OCI-LY1 (cell line): ENCODE measurements at regions not wholly inside any gene's neighbourhood (a gene's known extent, or its start where the extent isn't known, plus 50 kb on each side); places are given as distances from the start of the nearest gene placed in this dataset.

ENCODE experiments used
- H2AFZ ChIP-seq: fragments of 200-600 bp; sonication (generic), shearing (Covaris generic); 2 replicates; pipeline ENCODE4 v1.6.0; 2014; ENCODE audit warnings: antibody characterized with exemption, mild to moderate bottlenecking, low read length
- H3F3A ChIP-seq: fragments of 200-600 bp; sonication (generic), shearing (Covaris generic); 2 replicates; pipeline ENCODE4 v1.6.0; 2014; ENCODE audit warnings: mild to moderate bottlenecking, antibody characterized with exemption, low read length, moderate library complexity; ENCODE audit not compliant: insufficient read depth
- H3K27ac ChIP-seq: fragments of 200-600 bp; sonication (generic); 2 replicates; pipeline ENCODE4 v1.5.1; 2014; ENCODE audit warnings: low read length, mixed run types, mild to moderate bottlenecking, low read depth; ENCODE audit not compliant: poor library complexity, severe bottlenecking
- H3K27me3 ChIP-seq: fragments of 200-600 bp; sonication (generic); 2 replicates; pipeline ENCODE4 v1.6.0; 2014; ENCODE audit warnings: antibody characterized with exemption, mild to moderate bottlenecking, low read length, moderate library complexity; ENCODE audit not compliant: insufficient read depth
- H3K36me3 ChIP-seq: fragments of 200-600 bp; sonication (generic); 2 replicates; pipeline ENCODE4 v1.6.1; 2014; ENCODE audit warnings: mild to moderate bottlenecking, antibody characterized with exemption, low read length, moderate library complexity, mixed read lengths; ENCODE audit not compliant: insufficient read depth
- H3K4me1 ChIP-seq: fragments of 200-600 bp; sonication (generic); 2 replicates; pipeline ENCODE4 v1.5.1; 2014; ENCODE audit warnings: mild to moderate bottlenecking, low read length, moderate library complexity; ENCODE audit not compliant: insufficient read depth, severe bottlenecking
- H3K4me2 ChIP-seq: fragments of 200-600 bp; sonication (generic), shearing (Covaris generic); 2 replicates; pipeline ENCODE4 v1.6.1; 2014; ENCODE audit warnings: low read length
- H3K4me3 ChIP-seq: fragments of 200-600 bp; sonication (generic); 2 replicates; pipeline ENCODE4 v1.5.1; 2014; ENCODE audit warnings: low read length, low read depth, mild to moderate bottlenecking, mixed read lengths; ENCODE audit not compliant: poor library complexity, severe bottlenecking
- H3K79me2 ChIP-seq: fragments of 200-600 bp; shearing (Covaris generic); 2 replicates; pipeline ENCODE4 v1.6.1; 2016; ENCODE audit warnings: mixed run types, low read length, mixed read lengths; ENCODE audit not compliant: insufficient read depth
- H3K9ac ChIP-seq: fragments of 200-600 bp; sonication (generic), shearing (Covaris generic); 2 replicates; pipeline ENCODE4 v1.6.1; 2014; ENCODE audit warnings: mild to moderate bottlenecking, low read length, mixed read lengths
- H3K9me2 ChIP-seq: fragments of 200-600 bp; sonication (generic), shearing (Covaris generic); 2 replicates; pipeline ENCODE4 v1.6.1; 2014; ENCODE audit warnings: low read depth, mild to moderate bottlenecking, low read length, mixed read lengths
- H3K9me3 ChIP-seq: fragments of 200-600 bp; shearing (Covaris generic); 2 replicates; pipeline ENCODE4 v1.6.1; 2014; ENCODE audit warnings: low read length, mixed read lengths
- H4K20me1 ChIP-seq: fragments of 200-600 bp; sonication (generic), shearing (Covaris generic); 2 replicates; pipeline ENCODE4 v1.6.0; 2016; ENCODE audit warnings: mild to moderate bottlenecking, low read length; ENCODE audit not compliant: insufficient read depth
- EZH2 ChIP-seq: fragments of 200-600 bp; sonication (generic), shearing (Covaris generic); IDR thresholded peaks from 2 replicates; pipeline ENCODE4 v1.8.0; 2017; ENCODE audit warnings: borderline replicate concordance, mixed run types, mild to moderate bottlenecking, antibody characterized with exemption, low read length, moderate library complexity, mixed read lengths
- TF ChIP-seq, protein P1 (sequence below): fragments of 200-600 bp; sonication (generic), shearing (Covaris generic); IDR thresholded peaks from 2 replicates; pipeline ENCODE4 v1.5.1; 2017; ENCODE audit warnings: mild to moderate bottlenecking, antibody characterized with exemption, low read length, moderate library complexity, mixed read lengths

DNA sequence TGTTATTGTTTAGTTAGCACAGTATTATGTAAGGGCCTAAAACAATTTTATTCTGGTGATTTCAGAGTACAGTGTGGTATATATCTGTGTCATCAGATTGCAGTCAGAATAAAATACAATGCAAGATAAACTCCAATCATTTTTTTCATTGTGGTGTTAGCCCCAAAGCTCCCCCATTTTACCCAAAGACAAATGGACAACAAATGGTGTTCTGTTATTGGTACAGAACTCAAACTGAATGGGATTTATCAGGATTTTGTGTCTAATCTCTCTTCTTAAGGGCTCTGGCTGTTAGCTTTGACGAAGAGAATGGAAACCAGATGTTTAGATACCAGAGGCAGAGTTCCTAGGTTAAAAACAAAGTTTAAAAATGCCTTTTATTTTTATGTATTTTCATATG is 163.1 kb upstream of the USP25 start:
- Histone ChIP-seq H3F3A (no peaks in the 10 kb centered on the region), H3K9me2 (no peaks in the 10 kb centered on the region), H3K36me3 (no peaks in the 10 kb centered on the region), H3K9ac (no peak overlapping the region), H2AFZ (no peak overlapping the region), H3K27ac (no peak overlapping the region), H3K4me3 (no peak overlapping the region), H3K4me2 (no peak overlapping the region), H3K79me2 (no peaks in the 10 kb centered on the region), H4K20me1 (no peaks in the 10 kb centered on the region), H3K9me3 (no peaks in the 10 kb centered on the region), H3K4me1 (no peaks in the 10 kb centered on the region), H3K27me3 (no peaks in the 10 kb centered on the region)
- TF ChIP-seq, protein P1, sequence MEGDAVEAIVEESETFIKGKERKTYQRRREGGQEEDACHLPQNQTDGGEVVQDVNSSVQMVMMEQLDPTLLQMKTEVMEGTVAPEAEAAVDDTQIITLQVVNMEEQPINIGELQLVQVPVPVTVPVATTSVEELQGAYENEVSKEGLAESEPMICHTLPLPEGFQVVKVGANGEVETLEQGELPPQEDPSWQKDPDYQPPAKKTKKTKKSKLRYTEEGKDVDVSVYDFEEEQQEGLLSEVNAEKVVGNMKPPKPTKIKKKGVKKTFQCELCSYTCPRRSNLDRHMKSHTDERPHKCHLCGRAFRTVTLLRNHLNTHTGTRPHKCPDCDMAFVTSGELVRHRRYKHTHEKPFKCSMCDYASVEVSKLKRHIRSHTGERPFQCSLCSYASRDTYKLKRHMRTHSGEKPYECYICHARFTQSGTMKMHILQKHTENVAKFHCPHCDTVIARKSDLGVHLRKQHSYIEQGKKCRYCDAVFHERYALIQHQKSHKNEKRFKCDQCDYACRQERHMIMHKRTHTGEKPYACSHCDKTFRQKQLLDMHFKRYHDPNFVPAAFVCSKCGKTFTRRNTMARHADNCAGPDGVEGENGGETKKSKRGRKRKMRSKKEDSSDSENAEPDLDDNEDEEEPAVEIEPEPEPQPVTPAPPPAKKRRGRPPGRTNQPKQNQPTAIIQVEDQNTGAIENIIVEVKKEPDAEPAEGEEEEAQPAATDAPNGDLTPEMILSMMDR = no peak
- TF ChIP-seq EZH2 = no peak

- TF ChIP-seq, protein P1 = no peak
- no peak for TF ChIP-seq EZH2
- no peaks in the 10 kb centered on the region for H3K27me3 ChIP-seq
- no peak overlapping the region for H3K4me2 ChIP-seq
- no peak overlapping the region for H3K4me3 ChIP-seq
- H3K9me3 ChIP-seq = no peaks in the 10 kb centered on the region
- H3K27ac ChIP-seq = no peak overlapping the region
- H3K9me2 ChIP-seq = no peaks in the 10 kb centered on the region
- H3K4me1 ChIP-seq = no peaks in the 10 kb centered on the region
- H3K9ac ChIP-seq = no peak overlapping the region
- no peaks in the 10 kb centered on the region for H3F3A ChIP-seq
- H3K79me2 ChIP-seq = no peaks in the 10 kb centered on the region
- H2AFZ ChIP-seq = no peak overlapping the region
- H4K20me1 ChIP-seq = no peaks in the 10 kb centered on the region
- no peaks in the 10 kb centered on the region for H3K36me3 ChIP-seq
Measured at GRCh38 chr21:15567191-15567590, 162.6 kb upstream of the USP25 start.

DNA sequence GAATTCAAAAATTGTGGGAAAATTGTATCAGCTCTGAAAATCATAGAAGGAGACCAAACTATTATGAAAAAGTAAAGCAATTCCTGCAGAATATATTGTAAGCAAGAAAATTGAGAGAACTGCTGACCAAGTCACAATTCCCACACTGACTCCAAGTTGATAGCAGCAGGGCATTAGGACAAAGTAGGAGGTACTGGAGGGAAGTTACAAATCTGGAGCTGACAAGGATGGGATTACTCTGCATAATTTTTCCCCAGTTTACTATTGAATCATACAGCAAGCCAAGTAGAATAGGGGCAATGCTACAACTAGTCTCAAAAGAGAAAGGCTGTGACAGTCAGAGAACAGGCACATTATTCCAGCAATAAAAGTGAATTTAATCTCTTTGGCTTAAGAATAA is 161.3 kb upstream of the USP25 start:
- H2AFZ ChIP-seq = no peak overlapping the region
- no peak for TF ChIP-seq EZH2
- TF ChIP-seq, protein P1 = no peak
- no peak overlapping the region for H3K4me2 ChIP-seq
- H4K20me1 ChIP-seq = no peaks in the 10 kb centered on the region
- H3K36me3 ChIP-seq = no peaks in the 10 kb centered on the region
- no peaks in the 10 kb centered on the region for H3K4me1 ChIP-seq
- H3F3A ChIP-seq = no peaks in the 10 kb centered on the region
- H3K27me3 ChIP-seq = no peaks in the 10 kb centered on the region
- H3K9me2 ChIP-seq = no peaks in the 10 kb centered on the region
- no peaks in the 10 kb centered on the region for H3K9me3 ChIP-seq
- no peak overlapping the region for H3K9ac ChIP-seq
- no peak overlapping the region for H3K27ac ChIP-seq
- H3K4me3 ChIP-seq = no peak overlapping the region
- no peaks in the 10 kb centered on the region for H3K79me2 ChIP-seq
